ENCODE measurements at regions not wholly inside any gene's neighbourhood (a gene's known extent, or its start where the extent isn't known, plus 50 kb on each side); places are given as distances from the start of the nearest gene placed in this dataset.

- TF ChIP-seq CTCF (conservative IDR thresholded peaks at IDR 0.05; ENCODE audit: low read depth, low read length): no peak
- no peak for TF ChIP-seq POLR2A (IDR thresholded peaks at IDR 0.05; ENCODE audit: low read depth, low read length)
- peak; percentile 45; the same call in 1 of the 2 replicates for TF ChIP-seq MAFK (IDR thresholded peaks at IDR 0.05; ENCODE audit: low read depth, low read length)
- TF ChIP-seq FOS (IDR thresholded peaks at IDR 0.05; ENCODE audit: low read depth, low read length): no peak
- no peak for TF ChIP-seq BHLHE40 (IDR thresholded peaks at IDR 0.05; ENCODE audit: low read depth, low read length)
- TF ChIP-seq RAD21 (IDR thresholded peaks at IDR 0.05; ENCODE audit: low read length): no peak
- TF ChIP-seq MAZ (IDR thresholded peaks at IDR 0.05; ENCODE audit: borderline replicate concordance, low read depth, low read length): no peak
- no peak for TF ChIP-seq SMC3 (IDR thresholded peaks at IDR 0.05; ENCODE audit: low read depth, low read length)
- no peak for TF ChIP-seq ELK1 (IDR thresholded peaks at IDR 0.05; ENCODE audit: borderline replicate concordance, low read depth, low read length)
Measured at GRCh38 chr13:22422023-22422422, 751.1 kb downstream of the FGF9 start.
